Kidney (tissue), 13 donors: ENCODE measurements at regions not wholly inside any gene's neighbourhood (a gene's known extent, or its start where the extent isn't known, plus 50 kb on each side); places are given as distances from the start of the nearest gene placed in this dataset.

Experiments used
- DNase-seq, 5 donors: peaks; one replicate each; pipeline ENCODE4 v3.0.0-alpha.2; 2013 to 2020
- FAIRE-seq: peaks from 2 replicates; lab custom pipeline; 2012; peaks lifted over from hg19 to GRCh38; lab: Jason Lieb, UNC
- H3K27ac ChIP-seq, 2 donors: one replicate each; pipeline ENCODE4 v1.7.0; 2013; ENCODE audit warnings: low read depth in 2 of 2, low read length in 2 of 2, inconsistent platforms in 1 of 2
- H3K27me3 ChIP-seq: one replicate; pipeline ENCODE4 v1.7.1; 2013; ENCODE audit warnings: low read length, inconsistent platforms; ENCODE audit not compliant: control insufficient read depth, insufficient read depth
- H3K36me3 ChIP-seq, 3 donors: one replicate each; pipeline versions ENCODE4 v1.7.0 to v1.7.1; 2013; ENCODE audit warnings: low read length in 3 of 3, control low read depth in 1 of 3, inconsistent platforms in 1 of 3; ENCODE audit not compliant: insufficient read depth in 3 of 3, control insufficient read depth in 2 of 3
- H3K4me1 ChIP-seq, 3 donors: one replicate each; pipeline versions ENCODE4 v1.7.0 to v1.7.1; 2013; ENCODE audit warnings: low read length in 3 of 3, inconsistent platforms in 1 of 3, low read depth in 1 of 3; ENCODE audit not compliant: control insufficient read depth in 2 of 3, insufficient read depth in 2 of 3
- H3K4me3 ChIP-seq, 3 donors: one replicate each; pipeline versions ENCODE4 v1.7.0 to v1.8.1; 2013; ENCODE audit warnings: low read length in 3 of 3, control low read depth in 1 of 3, inconsistent platforms in 1 of 3
- H3K9ac ChIP-seq, 3 donors: one replicate each; pipeline versions ENCODE4 v1.7.0 to v1.7.1; 2013; ENCODE audit warnings: low read length in 3 of 3, control low read depth in 1 of 3, inconsistent platforms in 1 of 3
- H3K9me3 ChIP-seq, 3 donors: one replicate each; pipeline versions ENCODE4 v1.7.0 to v1.7.1; 2013; ENCODE audit warnings: low read length in 3 of 3, control low read depth in 1 of 3, inconsistent platforms in 1 of 3; ENCODE audit not compliant: control insufficient read depth in 2 of 3, insufficient read depth in 1 of 3
- intact Hi-C: fragments of 100-400 bp; cut with DNase I; formaldehyde crosslinking; loops from one replicate; pipeline ENCODE4 v1.11.1; 2022
- TF ChIP-seq, protein P1 (sequence below): IDR thresholded peaks from 3 replicates; pipeline ENCODE4 v1.5.1; 2012; ENCODE audit warnings: mild to moderate bottlenecking, moderate library complexity, borderline replicate concordance; ENCODE audit not compliant: insufficient read depth; ENCODE audit errors: extremely low read depth
- donor health status: control.
- donor health status: control.
- donor health status: control.
- donor health status: control.
- donor health status: control.
- donor health status: DM: yes; HTN: yes; CAD: no.
- donor health status: Normal renal cell carcinoma (clear cell type).

DNA sequence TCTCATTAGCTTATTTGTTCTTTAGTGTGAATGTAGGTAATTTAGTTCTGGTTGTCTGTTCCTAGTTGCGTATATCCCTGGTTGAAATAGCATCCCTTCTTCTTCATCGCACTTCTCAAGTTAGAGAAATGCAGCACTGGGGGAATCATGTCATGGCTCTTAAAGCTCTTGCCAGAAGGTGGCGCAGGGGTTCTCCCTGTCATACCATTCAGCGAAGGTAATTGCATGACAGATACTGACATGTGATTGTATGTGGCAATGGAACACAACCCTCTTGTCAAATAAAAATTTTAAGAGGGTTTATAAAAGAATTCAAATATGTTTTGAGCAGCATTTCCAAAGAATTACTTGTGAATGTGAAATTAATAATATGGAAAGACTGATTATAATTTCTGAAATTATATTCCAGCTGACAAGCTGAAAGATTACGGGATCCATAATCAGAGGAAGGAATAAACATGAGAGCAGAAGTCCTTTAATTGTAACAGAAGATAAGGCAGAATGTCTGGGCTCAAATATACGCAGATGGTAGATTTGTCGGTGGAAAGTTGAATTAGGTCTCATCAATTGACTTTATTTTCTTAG lies 411.7 kb downstream of the DSEL start:
- Histone ChIP-seq H3K4me1 (peaks cover 0 to 6% (median 0%) of the 10 kb centered on the region in 3 donors), H3K9me3 (no peaks in the 10 kb centered on the region), H3K36me3 (no peaks in the 10 kb centered on the region), H3K27ac (no peak overlapping the region), H3K9ac (no peak overlapping the region), H3K4me3 (no peak overlapping the region), H3K27me3 (no peaks in the 10 kb centered on the region)
- FAIRE-seq (no peak), DNase-seq (peak in 4 of 5 donors; percentile 38 to 72 (median 54))
- intact Hi-C loops, result loop anchor here (10.0 kb wide), 1 partner anchor 100 kb away; no protein-coding TSS in a partner anchor
- TF ChIP-seq, protein P1, sequence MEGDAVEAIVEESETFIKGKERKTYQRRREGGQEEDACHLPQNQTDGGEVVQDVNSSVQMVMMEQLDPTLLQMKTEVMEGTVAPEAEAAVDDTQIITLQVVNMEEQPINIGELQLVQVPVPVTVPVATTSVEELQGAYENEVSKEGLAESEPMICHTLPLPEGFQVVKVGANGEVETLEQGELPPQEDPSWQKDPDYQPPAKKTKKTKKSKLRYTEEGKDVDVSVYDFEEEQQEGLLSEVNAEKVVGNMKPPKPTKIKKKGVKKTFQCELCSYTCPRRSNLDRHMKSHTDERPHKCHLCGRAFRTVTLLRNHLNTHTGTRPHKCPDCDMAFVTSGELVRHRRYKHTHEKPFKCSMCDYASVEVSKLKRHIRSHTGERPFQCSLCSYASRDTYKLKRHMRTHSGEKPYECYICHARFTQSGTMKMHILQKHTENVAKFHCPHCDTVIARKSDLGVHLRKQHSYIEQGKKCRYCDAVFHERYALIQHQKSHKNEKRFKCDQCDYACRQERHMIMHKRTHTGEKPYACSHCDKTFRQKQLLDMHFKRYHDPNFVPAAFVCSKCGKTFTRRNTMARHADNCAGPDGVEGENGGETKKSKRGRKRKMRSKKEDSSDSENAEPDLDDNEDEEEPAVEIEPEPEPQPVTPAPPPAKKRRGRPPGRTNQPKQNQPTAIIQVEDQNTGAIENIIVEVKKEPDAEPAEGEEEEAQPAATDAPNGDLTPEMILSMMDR, result peak; percentile 71

- Histone ChIP-seq H3K27me3 (no peaks in the 10 kb centered on the region), H3K9me3 (no peaks in the 10 kb centered on the region), H3K36me3 (no peaks in the 10 kb centered on the region), H3K4me1 (no peaks in the 10 kb centered on the region), H3K9ac (no peak overlapping the region), H3K4me3 (no peak overlapping the region), H3K27ac (no peak overlapping the region)
- FAIRE-seq (no peak), DNase-seq (no peak)
- TF ChIP-seq, protein P1, result no peak
- intact Hi-C loops, result no loop called here
Measured at GRCh38 chr18:67094123-67094522, 422.4 kb downstream of the DSEL start.

GRCh38 chr18:67092141-67092540 lies 424.4 kb downstream of the DSEL start:
- Histone ChIP-seq H3K36me3 (no peaks in the 10 kb centered on the region), H3K27ac (no peak overlapping the region), H3K4me3 (no peak overlapping the region), H3K4me1 (no peaks in the 10 kb centered on the region), H3K9ac (no peak overlapping the region), H3K9me3 (no peaks in the 10 kb centered on the region), H3K27me3 (no peaks in the 10 kb centered on the region)
- FAIRE-seq, result no peak
- intact Hi-C loops, result no loop called here
- DNase-seq, result no peak
- TF ChIP-seq, protein P1, result no peak
